HG03469 (cell line): ENCODE measurements at regions not wholly inside any gene's neighbourhood (a gene's known extent, or its start where the extent isn't known, plus 50 kb on each side); places are given as distances from the start of the nearest gene placed in this dataset.
"Not testable (repeated sequence)": the region's sequence is repeated elsewhere in the genome, so short reads cannot be mapped to it uniquely, and the experiment has no call there.

Experiments
- ATAC-seq: cut with Tn5 transposase; IDR thresholded peaks from one replicate; pipeline ENCODE4 v1.9.1; 2021; ENCODE audit warnings: mild to moderate bottlenecking, moderate library complexity, moderate number of reproducible peaks; ENCODE audit not compliant: unreplicated experiment

GRCh38 chr10:29830531-29831512, 196.1 kb upstream of the SVIL start:
- ATAC-seq, result no peak

- no peak for ATAC-seq
Measured at GRCh38 chr10:29829776-29830175, 195.0 kb upstream of the SVIL start.

GRCh38 chr10:29828956-29829355, 194.2 kb upstream of the SVIL start:
- ATAC-seq, result no peak

DNA sequence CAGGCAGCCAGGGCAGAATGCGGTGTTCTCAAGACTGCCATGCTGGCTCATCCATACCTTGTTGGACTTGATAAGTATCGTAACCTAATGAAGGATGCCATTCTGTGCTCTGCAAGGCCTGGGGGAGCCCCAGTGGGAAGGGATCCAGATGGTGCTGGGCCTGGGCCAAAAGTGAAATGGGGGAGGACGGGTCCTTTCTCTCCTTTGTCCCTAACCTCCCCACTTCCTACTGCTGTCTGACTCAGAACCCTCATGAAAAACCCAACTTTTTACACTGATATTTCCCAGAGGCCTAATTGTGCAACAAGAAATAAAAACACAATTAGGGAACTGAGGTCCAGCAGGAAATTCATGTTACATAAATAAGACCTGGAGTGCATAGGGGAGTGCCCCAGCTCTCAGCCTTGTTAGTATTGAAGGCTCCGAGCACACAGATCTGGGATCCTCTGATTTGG, 193.7 kb upstream of the SVIL start:
- no peak for ATAC-seq

GRCh38 chr10:29827512-29827911, 192.7 kb upstream of the SVIL start:
- no peak for ATAC-seq

DNA sequence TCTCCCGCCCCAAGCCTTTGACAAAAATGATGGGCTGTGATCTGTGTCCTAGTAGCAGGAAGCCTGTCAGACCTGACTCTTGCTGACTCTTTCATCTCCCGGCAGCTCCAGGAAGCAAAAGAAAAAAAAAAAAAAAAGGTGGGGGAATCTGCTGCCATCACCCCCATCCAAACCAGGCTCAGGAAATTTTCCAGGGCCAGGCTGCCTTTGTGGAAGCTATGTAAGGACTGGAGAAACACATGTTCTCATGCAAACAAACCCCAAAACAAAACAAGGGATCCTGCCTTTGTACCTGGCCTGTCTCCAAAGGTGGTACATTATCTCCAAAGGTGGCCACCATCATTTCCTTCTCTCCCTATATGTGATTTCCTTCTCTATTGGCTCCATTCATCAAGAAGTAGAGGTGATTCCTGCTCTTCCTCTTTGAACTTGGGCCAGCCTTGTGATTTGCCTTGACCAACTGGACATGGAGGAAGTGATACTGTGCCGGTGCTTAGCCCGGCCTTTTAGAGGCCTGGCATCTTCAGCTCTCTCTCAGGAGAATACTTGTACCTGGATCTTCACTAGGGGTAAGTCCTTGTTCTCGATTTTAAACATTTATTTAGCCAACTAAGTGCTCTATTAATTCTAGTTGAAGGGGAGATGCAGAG, 192.2 kb upstream of the SVIL start:
- ATAC-seq, result no peak

DNA sequence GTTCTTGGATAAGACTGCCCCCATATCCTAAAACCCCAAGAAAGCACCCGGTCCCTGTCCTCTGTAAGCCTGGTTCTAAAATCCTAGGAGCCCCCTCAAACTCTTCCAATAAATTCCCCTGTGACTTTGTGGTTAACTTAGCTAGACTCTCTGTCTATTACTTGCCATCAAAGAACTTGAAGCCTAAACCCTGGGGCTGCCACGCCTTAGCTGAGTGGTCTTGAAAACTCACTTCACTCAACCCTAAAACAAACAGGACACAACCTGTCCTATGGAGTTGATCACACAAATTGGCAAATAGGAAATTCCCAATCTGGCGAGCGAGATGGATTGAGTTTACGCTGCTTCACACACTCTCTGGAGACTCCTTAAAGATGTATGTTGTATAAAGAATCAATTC, 191.4 kb upstream of the SVIL start:
- no peak for ATAC-seq

DNA sequence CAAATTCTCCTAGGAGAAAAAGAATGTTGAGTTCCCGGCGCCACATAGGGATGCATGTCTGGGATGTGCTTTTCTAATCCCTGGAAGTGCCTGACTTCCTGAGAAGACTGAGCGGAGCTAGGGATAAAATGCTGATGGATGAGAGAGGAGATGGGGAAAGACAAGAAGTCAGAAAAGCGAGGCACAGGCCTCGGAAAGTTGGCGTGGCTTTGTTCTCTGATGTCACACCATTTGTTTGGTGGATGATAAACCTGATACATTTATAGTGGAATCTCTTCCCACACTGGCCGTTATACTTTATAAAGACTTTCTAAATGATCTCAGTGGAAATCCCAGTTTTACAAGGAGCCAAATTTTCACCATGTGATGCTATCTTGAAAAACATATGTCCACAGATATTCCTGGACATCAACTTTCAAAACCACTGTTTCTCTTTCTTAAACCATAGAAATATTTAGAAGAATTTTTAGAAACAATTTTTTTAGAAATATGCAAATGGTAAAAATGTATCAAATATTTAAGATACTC, 188.8 kb upstream of the SVIL start:
- ATAC-seq, result no peak

GRCh38 chr10:29820890-29821461, 186.2 kb upstream of the SVIL start:
- no peak for ATAC-seq

GRCh38 chr10:29816801-29817558, 182.2 kb upstream of the SVIL start:
- no peak for ATAC-seq

GRCh38 chr10:29815572-29815971, 180.8 kb upstream of the SVIL start:
- ATAC-seq, result no peak

- ATAC-seq, result no peak
Measured at GRCh38 chr10:29811751-29812427, 177.1 kb upstream of the SVIL start.

DNA sequence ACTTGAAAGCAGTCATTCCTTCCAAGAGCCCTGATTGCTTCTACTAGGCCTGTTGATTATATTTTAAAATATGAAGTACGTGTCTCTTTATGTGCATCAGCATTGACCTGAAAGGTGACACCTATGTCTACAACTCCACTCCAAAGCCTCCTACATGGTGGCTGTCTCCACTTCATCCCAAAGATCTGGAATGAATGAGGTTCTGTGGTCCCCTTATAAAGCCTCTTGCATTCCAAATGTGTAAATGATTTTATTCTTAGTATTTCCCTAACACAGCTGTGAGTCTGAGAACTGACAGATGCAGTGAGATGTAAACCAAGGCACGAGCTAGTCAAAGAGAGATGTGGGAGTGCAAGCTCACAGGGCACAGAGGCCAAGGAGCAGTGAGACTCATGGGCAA, 176.0 kb upstream of the SVIL start:
- no peak for ATAC-seq

DNA sequence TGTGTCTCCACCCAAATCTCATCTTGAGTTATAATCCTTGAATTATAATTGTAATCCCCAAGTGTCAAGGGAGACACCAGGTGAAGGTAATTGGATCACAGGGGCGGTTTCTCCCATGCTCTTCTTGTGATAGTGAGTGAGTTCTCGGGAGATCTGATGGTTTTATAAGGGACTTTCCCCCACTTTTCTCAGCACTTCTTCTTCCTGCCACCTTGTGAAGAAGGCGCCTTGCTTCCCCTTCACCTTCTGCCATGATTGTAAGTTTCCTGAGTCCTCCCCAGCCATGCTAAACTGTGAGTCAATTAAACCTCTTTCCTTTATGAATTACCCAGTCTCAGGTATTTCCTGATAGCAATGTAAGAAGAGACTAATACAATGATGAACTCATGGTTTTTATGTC, 175.5 kb upstream of the SVIL start:
- not testable (repeated sequence) for ATAC-seq

- ATAC-seq, result no peak
Measured at GRCh38 chr10:29809383-29809782, 174.6 kb upstream of the SVIL start.

DNA sequence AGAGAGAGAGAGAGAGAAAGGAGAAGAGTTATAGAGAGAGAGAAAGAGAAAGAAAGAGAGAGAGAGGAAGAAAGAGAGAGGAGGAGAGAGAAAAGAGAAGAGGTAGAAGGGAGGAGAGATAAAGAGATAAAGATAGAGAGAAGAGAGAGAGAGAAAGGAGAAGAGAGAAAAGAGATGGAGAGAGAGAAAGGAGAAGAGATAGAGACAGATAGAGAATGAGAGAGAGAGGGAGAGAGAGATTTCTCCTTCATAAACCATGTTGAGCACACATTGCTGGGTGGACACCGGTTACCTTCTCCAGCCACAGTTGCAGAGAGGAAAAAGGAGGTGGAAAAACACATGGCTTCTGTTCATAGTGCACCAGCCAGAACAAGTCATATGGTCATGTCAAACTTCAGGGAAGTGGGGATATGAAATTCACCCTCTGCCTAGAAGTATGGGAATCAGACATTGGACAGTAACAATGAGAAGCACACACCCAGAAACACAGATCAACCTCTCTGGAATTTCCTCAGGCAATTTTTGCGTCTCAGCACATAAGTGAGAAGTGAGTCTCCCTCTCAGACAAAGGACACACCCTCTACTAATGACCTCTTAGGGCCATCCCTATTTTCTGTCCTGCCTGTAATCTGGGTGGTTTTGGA, 172.5 kb upstream of the SVIL start:
- ATAC-seq, result no peak

DNA sequence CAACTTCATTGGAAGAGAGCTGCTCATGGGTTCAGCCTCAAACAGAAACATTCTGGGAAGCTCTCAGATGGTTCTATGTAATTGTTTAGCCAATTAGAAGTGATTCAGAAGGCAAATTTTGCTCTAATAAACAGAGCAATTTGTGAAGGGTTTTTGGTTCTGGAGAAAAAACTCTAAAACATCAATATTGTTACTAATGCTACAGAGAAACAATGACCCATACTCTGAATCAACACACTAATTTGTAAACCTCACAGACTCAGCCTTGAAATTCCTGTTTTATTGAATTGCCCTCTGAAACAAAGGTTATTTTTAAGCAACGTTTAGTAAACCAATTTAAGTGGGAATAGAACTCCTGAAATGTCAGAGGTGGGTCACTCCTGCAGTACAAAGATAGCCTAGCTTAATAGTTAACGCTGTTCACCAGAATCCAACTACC, 171.6 kb upstream of the SVIL start:
- ATAC-seq, result no peak

DNA sequence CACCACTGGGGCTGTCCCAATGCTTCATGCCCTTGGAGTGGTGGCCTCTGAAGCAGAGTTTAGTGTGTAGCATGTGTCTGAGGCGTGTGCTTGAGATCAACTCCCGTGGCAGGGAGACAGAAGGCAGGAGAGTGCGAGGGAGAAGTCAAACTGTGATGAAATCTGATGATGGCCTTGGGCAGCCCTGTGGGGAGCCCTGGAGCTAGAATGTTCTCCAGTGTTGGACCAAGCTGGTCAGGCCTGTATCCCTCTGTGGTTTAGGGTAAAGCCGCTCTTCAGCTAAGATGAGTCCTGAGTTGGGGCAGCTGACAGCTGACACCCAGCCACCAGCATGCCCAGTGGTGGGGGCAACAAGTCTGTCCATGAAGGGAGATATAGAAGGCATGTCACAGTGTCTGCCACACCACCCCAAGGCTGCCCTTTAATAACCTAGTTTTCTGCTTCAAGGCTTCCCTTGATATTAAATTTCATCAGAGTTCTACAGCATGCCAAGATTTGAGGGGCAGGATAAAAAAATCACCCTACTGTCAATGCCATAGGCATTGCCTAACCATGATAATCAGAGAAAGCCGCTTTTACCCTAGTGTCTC, 170.5 kb upstream of the SVIL start:
- no peak for ATAC-seq
